ENCODE measurements at regions not wholly inside any gene's neighbourhood (a gene's known extent, or its start where the extent isn't known, plus 50 kb on each side); places are given as distances from the start of the nearest gene placed in this dataset.

GRCh38 chr9:28720746-28721145 is 1147.5 kb upstream of the C9orf72 start:
- Histone ChIP-seq H3K9me3 (ENCODE audit: control insufficient read depth, insufficient read depth, low read depth, low read length) (no peaks in the 10 kb centered on the region), H3K4me3 (ENCODE audit: low read depth in 2 of 2, low read length in 2 of 2) (no peak overlapping the region), H3K4me1 (ENCODE audit: control insufficient read depth, insufficient read depth, low read length) (no peaks in the 10 kb centered on the region), H3K36me3 (ENCODE audit: control insufficient read depth, insufficient read depth, low read length) (no peaks in the 10 kb centered on the region), H3K27ac (ENCODE audit: low read length) (no peak overlapping the region), H3K27me3 (ENCODE audit: control insufficient read depth, insufficient read depth, low read length) (no peaks in the 10 kb centered on the region)
- ATAC-seq (no peak), DNase-seq (ENCODE audit: low read depth, low spot score) (no peak)
- CTCF ChIA-PET, result no interaction called here
- no TSS peak for BruUV-seq (replicated peaks)
- intact Hi-C loops (cut with micrococcal nuclease; ENCODE audit: unreplicated experiment) (no loop called here), in situ Hi-C loops (cut with HindIII; ENCODE audit: low pct_unique_long_range_greater_than_20kb, low sequenced_read_pairs) (no loop called here)
- POLR2A ChIA-PET, result no interaction called here
- TF ChIP-seq POLR2AphosphoS5 (IDR thresholded peaks at IDR 0.05; ENCODE audit: low read depth, low read length) (no peak), TCF7L2 (IDR thresholded peaks at IDR 0.05; ENCODE audit: low read depth, low read length) (no peak), REST (IDR thresholded peaks at IDR 0.05; ENCODE audit: insufficient read depth in 1 of 2, low read depth in 2 of 2, low read length in 1 of 2) (no peak), SIN3A (IDR thresholded peaks at IDR 0.05; ENCODE audit: borderline replicate concordance, insufficient read depth, low read depth, low read length) (no peak)
- TF ChIP-seq, protein P1, sequence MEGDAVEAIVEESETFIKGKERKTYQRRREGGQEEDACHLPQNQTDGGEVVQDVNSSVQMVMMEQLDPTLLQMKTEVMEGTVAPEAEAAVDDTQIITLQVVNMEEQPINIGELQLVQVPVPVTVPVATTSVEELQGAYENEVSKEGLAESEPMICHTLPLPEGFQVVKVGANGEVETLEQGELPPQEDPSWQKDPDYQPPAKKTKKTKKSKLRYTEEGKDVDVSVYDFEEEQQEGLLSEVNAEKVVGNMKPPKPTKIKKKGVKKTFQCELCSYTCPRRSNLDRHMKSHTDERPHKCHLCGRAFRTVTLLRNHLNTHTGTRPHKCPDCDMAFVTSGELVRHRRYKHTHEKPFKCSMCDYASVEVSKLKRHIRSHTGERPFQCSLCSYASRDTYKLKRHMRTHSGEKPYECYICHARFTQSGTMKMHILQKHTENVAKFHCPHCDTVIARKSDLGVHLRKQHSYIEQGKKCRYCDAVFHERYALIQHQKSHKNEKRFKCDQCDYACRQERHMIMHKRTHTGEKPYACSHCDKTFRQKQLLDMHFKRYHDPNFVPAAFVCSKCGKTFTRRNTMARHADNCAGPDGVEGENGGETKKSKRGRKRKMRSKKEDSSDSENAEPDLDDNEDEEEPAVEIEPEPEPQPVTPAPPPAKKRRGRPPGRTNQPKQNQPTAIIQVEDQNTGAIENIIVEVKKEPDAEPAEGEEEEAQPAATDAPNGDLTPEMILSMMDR (IDR thresholded peaks at IDR 0.05), result no peak

DNA sequence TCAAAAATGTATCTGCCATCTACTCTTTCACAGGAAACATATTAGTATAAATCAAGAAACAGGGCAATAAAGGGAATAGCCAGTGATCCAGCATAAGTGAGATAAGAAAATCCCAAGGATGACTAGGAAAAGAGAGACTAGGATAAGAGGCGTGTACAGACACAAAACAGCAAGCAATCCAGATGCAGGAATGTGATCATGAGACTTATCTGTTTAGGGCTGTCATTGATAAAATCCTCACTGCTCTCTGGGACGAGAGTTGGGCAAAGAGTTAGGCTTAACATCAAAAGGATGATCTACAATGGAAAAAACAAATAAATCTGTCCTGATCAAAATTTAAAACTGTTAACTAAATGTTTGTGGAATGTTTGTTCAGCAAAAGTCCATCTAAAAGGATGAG is 1156.8 kb upstream of the C9orf72 start:
- CTCF ChIA-PET, result no interaction called here
- BruUV-seq (replicated peaks), result no TSS peak

More for the DNA sequence above, 1156.8 kb upstream of the C9orf72 start:
- intact Hi-C loops (cut with micrococcal nuclease; ENCODE audit: unreplicated experiment) (no loop called here), in situ Hi-C loops (cut with HindIII; ENCODE audit: low pct_unique_long_range_greater_than_20kb, low sequenced_read_pairs) (no loop called here)
- TF ChIP-seq, protein P1 (IDR thresholded peaks at IDR 0.05), result no peak
- TF ChIP-seq SIN3A (IDR thresholded peaks at IDR 0.05; ENCODE audit: borderline replicate concordance, insufficient read depth, low read depth, low read length) (no peak), REST (IDR thresholded peaks at IDR 0.05; ENCODE audit: insufficient read depth in 1 of 2, low read depth in 2 of 2, low read length in 1 of 2) (no peak), TCF7L2 (IDR thresholded peaks at IDR 0.05; ENCODE audit: low read depth, low read length) (no peak), POLR2AphosphoS5 (IDR thresholded peaks at IDR 0.05; ENCODE audit: low read depth, low read length) (no peak)
- no peak overlapping the region for H3K27ac ChIP-seq (ENCODE audit: low read length)
- no peaks in the 10 kb centered on the region for H3K27me3 ChIP-seq (ENCODE audit: control insufficient read depth, insufficient read depth, low read length)
- DNase-seq (ENCODE audit: low read depth, low spot score), result no peak
- no peak overlapping the region for H3K4me3 ChIP-seq (ENCODE audit: low read depth in 2 of 2, low read length in 2 of 2)
- no peaks in the 10 kb centered on the region for H3K4me1 ChIP-seq (ENCODE audit: control insufficient read depth, insufficient read depth, low read length)
- H3K36me3 ChIP-seq (ENCODE audit: control insufficient read depth, insufficient read depth, low read length), result no peaks in the 10 kb centered on the region
- POLR2A ChIA-PET, result no interaction called here
- ATAC-seq, result no peak
- H3K9me3 ChIP-seq (ENCODE audit: control insufficient read depth, insufficient read depth, low read depth, low read length), result no peaks in the 10 kb centered on the region
